Inflammatory macrophage treated with lipopolysaccharide for 1 hour (primary cell): ENCODE measurements at regions not wholly inside any gene's neighbourhood (a gene's known extent, or its start where the extent isn't known, plus 50 kb on each side); places are given as distances from the start of the nearest gene placed in this dataset.

Source experiments
- DNase-seq, 2 donors: peaks; one replicate each; pipeline ENCODE4 v3.0.0-alpha.2; 2020 to 2022

DNA sequence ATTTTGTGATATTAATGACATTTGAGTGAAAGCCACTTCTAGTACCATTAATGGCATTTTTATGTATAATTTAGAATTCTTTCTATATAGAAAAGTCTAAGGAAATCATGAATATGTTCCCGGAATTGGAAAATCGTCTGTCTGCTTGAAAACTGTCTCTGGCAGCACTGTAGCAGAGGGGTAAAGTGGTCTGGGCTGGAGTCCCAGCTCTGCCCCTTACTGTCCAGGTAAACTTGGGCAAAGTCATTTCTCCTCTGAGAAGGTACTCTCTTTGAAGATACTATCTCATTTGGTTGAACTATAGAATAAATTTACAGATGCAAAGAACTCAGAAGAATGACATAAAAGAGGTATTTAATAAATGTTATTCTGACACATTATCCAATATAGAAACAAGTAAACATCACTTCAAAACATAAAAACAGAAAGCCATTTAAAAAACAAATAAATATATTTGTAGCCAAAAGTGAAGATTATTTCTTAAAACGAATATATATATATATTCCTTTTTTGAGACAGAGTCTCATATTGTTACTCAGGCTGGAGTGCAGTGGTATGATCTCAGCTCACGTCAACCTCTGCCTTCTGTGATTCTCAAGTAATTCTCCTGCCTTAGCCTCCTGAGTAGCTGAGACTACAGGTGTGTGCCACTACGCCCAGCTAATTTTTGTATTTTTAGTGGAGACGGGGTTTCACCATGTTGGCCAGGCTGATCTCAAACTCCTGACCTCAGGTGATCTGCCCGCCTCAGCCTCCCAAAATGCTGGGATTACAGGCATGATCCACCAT, 149.8 kb upstream of the ITGA4 start:
- no peak for DNase-seq

DNA sequence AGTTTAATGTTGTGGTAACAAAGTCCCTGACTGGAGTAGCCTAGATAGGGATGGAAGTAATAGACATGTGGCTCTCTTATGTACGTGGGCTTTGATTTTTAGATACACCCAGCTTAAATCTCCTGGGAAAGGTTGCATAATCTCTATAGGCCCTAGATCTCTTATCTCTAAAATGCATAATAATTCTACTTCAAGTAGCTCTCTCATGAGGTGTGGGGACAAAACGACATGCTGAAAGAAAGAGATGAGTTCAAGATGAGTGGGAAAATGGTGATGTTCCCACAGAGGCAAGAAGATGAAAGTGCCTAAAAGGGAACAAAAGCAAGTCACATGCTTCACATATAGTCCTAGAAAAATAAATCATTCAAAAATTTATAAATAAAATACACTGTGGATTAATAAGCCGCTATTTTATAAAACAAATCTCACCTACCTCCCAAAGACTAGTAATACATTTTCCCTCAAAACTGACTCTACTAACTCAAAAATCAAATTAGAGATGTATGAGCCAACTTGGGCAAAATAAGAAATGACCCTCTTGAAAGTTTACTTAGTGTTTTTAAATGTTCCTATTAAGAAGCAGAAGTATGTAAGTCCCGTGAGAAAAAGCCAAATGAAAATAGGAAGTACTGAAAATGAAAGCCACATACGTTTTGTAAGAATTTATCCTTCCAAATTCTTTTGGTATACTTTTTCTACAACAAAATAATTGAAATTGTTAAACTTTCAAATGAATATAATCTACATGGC, 148.2 kb upstream of the ITGA4 start:
- peak; percentile 65 to 67 for DNase-seq

DNA sequence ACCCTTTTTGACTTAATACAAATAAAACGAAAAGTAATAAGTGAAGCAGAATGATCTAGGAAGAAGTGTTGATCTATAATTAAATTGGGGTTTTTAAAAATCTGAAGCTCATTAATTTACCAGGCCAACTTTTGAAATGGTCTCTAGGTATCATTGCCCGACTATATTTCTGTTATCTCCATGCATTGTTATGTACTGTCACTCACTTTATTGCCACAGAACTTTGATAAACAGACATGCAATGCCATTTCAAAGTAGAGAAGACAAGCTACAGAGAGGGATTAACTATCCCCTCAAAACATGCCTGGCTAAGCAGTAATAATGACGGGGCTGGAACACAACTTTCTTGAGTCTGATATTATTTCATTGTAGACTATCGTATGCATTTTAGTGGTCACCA, 147.6 kb upstream of the ITGA4 start:
- no peak for DNase-seq

DNA sequence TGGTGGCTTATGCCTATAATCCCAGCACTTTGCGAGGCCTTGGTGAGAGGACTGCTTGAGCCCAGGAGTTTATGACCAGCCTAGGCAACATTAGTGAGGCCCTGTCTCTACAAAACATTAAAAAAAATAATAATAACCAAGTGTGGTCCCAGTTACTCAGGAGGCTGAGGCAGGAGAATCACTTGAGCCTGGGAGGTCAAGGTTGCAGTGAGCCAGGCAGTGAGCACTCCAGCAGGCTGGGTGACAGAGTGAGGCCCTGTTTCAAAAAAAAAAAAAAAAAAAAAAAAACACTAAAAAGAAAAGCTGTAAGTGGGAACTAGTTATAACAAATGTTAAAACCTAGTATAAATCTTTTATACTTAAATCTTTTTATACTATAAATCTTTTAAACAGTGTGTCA, 146.2 kb upstream of the ITGA4 start:
- DNase-seq, result no peak

DNA sequence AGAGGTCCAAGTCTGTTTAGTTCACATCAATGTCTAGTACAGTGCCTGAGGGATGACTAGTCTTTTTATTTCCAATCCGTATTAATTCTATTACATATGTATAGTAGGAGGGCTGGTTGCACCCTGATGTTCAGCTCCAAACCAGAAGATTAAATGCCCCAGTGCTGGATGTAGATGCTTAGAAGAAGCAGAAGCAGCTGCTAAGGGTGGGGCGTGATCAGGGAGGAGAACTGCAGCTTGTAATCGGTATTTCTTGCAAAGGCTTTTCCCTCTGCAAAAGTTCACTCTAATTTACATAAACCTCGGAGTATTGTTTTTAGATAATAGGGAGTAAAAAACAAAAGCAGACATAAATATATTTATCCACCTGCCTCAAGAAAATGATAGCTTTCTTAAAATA, 145.3 kb upstream of the ITGA4 start:
- peak in 1 of 2 donors; percentile 21 for DNase-seq

DNA sequence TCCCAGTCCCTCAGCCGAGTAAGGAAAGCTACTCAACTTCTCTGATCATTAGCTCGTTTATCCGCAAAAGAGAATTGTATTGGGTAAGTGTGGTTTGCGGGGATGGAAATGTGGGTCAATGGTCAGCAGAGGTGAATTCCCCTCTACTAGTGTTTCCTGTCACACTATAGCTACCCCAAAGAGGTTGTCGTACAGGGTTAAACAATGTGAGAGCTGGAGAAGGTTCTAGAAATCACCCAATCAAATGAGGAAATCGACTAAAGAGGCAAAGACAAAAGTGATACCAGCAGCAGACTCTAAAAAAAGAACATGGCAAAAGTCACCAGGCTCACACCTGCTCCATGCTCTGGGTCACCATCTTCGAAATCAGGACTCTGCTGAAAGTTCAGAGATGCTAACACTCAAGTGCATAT, 144.7 kb upstream of the ITGA4 start:
- no peak for DNase-seq

DNA sequence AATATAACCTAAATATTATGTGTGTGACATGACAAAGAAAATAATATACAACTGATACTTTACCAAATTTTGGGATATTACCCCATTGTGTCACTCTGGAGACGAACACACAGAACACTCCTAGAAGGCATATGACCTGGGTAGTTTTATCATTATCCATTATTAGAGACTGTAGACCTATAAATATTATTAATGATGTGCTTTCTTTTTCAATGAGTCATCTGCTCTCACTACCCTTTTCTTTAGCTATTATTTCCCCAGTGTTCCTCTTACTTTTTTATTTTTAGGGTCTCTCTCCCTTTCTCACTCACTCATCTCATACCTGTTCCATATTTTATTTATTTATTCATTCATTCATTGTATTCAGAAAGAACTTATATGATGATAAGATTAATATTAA, 143.3 kb upstream of the ITGA4 start:
- DNase-seq, result no peak

DNA sequence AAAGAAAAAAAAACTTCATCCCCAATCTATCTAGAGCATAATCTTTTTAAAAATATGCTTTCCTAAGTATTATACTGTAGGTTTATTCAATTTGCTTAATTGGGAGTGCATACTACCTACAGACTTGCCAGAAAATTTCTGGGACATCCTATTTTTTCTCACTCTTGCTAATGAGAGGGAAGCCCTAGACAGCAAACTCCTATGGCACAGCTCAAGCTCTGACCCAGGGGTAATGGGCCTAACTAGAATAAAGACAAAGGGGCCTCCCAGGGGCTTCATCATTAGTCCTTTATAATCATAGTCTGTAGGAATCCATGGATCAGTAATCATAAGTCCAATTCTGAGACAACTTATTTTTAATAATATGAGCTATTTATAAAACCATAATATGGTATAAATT, 142.6 kb upstream of the ITGA4 start:
- no peak for DNase-seq

DNA sequence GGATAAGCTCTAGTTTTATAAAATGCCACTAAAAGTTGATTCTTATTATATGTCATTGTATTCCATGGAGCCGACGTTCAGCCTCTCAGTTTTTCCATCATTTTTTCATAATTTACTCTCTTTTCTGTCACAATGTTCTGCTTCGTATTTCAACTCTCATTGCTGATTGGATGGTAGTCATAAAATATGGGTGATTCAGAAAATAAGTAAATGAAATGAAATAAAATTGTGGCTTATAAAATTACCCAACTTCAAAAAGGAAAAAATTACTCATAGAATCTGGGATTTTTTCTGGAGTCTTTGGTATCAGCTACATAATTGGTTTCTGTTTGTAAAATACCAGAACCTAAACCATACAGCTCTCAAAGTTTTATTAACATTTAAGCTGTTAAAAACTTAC, 139.7 kb upstream of the ITGA4 start:
- DNase-seq, result no peak

DNA sequence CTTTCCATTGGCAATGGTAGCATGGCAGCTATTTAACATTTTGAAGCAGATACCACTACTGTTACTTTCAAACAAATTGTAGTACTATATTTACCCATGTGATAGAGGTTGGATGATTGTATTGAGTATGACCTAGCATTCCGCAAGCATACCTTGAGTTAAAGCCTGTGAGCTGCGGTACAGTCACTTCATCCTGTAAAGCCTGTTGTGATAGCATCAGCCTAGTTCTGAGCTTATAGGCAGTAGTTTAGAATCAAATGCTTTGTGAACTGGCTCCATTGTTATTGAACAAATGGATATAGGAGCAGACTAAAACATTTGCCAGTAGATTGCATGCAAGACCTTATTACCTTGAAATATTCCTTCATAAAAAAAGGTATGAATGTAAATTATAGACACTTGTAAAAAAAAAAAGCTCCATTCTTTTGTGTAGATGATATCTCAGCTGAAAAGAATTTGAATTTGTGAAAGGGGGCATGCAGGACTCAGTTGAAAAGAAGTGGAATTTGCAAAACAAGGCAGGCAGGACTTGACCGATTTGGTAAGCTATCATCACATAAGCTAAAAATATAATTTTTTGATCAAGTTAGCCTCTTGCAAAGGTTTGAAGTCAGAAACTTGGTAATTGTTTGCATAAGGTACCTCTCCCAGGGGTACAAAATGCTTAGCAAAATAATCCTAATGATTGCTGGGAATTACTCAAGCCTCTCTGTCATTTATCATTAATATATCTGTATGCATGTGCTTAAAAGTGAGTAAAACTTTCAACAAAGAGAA, 138.5 kb upstream of the ITGA4 start:
- DNase-seq, result no peak

DNA sequence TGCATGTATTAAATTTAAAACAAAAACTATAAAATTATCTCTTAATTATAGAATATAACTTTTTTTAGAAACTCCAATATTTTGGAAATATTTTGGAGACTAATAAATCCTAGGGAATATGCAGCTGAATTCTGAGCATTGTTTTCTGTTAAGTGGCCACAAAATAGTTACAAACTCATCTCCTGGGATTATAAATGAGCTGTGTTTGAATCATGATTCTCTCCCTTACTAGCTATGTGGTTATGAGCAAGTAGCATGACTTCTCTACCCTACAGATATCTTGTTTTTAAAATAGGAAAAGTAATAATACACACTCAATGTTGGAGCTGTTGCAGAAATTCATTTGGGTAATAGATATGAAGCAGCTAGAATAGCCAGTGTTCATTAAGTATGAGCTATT, 137.9 kb upstream of the ITGA4 start:
- DNase-seq, result no peak

DNA sequence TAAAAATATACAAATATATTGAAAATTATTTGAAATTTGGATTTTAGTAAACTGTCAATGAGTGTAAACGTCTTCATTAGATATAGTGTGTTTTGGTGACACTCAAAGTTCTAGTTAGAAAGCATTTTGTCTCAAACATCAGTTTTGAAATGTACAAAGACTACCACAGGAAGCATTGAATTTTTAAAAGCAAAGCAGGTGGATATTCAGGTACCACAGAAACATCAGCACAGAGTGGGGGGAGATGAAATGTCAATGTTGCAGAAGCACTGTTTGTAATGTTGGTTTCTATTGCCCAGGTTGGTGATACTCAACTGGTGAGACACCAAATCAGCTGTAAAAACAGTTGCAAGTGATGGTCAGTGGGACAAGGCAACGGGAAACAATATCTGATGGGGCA, 136.5 kb upstream of the ITGA4 start:
- no peak for DNase-seq

DNA sequence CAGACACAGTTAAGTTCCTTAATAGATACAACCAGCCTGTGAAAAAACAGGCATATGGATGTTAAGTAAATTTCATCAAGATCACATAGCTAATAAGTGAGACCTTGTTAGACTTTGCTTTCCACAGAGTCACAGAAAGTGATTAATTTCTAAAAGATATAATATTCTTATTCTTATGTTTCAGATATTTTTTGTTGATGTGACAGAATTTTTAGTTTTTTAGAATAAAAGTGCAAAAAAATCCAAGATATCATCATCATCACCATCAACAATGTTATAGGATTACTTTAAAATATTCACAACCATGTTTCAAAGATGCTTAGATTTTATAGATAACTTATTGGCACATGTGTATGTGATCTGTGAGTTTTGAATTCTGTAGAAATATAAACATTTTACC, 132.3 kb upstream of the ITGA4 start:
- no peak for DNase-seq

DNA sequence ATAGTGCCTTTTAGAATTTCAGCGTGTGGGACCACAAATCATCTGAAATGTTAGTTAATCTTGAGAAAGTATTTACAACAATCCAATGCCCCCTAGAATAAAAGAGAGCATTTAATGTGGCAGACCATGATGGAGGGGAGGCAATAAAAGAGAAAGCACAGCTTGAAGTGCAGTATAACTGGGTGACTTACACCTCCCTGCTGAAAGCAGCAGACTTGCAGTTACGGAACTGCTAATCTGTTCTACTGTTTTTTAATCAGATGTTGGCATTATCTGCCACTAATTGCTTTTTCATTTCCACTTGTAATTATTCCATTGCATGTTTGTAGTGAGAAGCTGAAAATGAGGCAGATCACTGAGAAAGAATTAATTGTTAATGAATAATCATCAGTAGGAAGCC, 130.5 kb upstream of the ITGA4 start:
- no peak for DNase-seq

DNA sequence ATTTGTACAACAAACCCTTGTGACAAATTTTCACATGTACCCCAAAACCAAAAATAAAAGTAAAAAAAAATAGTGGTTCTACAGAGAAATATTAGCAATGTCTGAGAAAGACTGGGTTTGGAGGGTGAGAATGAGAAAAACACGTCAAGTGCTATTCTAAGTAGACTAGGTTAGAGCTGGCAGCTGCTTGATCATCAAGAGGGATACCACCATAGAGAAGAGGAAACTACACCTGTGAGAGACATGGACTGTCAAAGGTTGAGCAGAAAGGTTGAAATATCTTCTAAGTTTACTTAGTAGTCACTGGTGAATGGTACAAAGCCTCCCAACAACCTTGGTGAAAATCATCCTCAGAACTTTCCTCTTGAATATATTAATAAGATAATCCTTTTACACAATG, 126.9 kb upstream of the ITGA4 start:
- no peak for DNase-seq

DNA sequence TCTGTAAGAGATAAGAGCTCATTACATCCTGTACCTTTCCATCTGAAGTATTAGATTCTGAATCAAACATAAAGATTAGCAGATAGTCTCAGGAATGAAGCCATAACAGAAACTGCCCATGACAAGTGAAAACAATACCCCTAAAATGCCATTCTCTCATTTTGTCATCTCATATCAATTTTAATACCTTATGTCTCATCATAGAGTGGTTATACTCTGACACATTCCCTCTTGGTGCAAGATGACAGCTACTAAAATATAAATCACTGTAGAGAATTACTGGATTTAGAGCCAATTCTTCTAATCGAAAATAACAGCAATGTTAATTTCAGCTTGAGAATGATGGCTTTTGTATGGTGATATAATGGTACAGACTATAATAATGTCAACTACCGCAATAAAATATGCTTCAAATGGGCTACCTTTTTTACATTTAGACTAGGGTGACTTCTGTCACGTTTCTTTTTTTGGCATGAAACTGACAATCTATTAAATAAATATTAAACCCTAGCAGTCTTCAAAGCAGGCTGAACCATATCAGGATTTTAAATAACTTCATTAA, 125.1 kb upstream of the ITGA4 start:
- DNase-seq, result no peak

DNA sequence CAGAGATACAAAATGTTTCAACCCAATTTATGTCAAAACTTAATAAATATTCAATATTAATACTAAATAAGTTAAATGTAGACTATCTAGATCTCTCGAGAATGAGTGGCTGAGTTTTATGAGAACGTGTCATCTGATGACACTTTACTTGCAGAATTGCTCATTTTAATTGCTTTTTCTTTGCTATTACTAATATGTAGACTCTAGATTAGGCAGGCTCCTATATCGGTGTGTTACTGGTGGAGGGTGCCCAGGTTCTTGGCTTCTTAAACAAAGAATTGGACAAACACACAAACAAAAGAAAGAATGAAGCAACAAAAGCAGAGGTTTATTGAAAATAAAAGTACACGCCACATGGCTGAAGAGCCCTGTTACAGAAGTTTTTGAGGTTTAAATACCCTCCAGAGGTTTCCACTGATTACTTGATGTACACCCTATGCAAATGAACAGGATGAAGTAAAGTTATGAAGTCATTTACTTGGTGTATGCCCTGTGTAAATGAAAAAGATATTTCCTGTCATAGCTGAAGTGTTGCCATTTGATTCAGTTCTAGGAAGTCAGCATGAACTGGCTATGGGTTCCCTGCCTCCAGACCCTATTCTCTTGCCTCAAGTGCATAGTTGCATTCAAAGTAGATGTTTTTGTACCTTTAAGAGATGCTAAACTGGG, 122.9 kb upstream of the ITGA4 start:
- no peak for DNase-seq

DNA sequence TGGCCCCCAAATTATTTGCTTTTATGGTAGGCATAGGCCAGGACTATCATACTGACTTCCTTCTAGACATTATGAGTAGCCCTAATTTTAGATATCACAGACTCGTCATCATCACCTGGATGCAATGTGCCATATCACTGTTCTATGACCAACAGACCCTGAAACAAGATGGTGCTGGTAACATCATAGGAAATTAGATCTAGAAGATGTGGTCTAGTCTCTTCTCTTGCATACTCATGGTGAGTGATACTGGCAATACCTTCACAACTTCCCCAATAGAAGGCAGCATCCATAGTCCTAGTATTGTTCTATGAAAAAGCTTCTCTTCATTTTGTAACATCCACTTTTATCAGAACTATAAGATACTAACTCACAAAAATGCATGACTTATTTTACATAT, 116.3 kb upstream of the ITGA4 start:
- no peak for DNase-seq

DNA sequence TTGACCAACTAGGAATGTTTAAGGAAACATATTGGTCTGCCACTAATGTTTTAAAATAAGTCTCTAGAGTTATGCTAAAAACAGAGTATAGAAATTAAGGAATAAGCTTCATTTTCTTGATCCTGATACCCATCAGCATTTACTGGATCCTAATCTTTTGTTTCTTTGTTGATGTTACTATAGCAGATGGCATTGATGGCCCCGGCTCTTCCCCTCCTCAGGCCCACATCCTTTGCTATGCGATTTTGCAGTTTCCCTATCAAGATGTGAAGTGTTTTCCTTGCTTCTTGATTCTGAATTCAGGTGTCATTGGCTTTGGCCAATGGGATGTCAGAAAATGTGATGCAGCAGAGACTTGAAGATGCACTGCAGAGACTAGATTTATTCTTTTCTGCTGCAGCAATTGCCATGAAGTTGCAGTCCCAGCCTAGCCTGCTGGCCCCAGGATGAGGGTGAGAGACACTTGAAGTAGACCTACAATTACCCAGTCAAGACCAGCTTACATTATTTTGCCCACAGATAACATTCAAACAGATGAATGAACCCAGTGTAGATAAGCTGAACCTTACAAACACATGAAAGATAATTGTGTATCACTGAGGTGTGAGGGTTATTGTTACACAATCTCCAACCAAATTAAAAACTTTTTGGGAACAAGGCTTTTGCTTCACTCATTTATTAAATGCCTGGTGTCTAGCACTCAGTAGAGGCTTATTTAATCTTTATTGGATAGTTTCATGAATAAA, 115.2 kb upstream of the ITGA4 start:
- no peak for DNase-seq

DNA sequence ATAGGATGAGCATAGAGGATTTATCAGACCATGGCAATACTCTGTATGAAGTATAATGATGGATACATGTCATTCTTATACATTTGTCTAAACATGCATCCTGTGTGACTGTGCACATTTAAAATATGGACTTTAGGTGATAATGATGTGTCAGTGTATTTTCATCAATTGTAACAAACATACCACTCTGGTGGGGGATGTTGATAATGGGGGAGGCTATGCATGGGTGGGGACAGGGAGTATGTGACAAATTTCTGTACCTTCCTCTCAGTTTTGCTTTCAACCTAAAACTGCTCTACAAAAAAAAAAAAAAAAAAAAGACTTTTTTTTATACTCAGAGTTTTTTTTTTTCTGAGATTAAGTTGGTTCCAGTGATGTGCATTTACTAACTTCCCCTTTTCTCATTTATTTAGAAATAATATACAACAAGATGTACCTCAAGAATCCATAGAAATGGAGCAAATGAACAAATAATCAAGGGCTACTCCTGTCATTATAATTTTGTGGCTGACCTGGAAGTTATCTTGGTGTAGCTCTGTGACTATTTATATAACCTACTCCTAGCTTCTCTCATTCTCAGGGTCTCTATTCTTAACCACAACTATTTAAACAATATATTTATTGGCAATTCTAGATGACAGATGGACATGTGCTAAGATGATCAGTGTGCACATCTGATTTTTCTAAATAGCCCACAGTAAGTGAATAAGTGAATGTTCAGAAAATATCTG, 108.9 kb upstream of the ITGA4 start:
- no peak for DNase-seq

DNA sequence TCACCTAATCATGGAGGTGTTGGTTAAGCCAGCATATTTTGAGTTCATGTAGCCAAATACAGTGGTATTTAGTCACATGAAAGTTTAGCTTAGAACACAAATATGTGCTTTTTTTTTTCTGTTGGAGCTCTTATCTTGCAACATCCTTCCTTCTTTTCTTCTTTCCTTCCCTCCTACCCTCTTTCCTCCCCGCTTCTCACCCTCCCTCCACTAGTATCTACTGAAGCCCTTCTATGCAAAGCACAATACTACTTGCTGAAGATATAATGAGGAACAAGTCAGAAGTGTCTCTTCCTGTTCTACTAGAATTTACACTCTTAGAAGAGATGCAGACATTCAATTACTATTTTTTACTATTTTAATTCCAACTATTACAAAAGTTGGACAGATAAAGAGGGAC, 105.0 kb upstream of the ITGA4 start:
- no peak for DNase-seq
